NCI-H524 treated with DMSO at 0.1 percent for 48 hours (cell line): ENCODE measurements at regions not wholly inside any gene's neighbourhood (a gene's known extent, or its start where the extent isn't known, plus 50 kb on each side); places are given as distances from the start of the nearest gene placed in this dataset.

Source experiments
- DNase-seq: peaks from one replicate; lab custom pipeline; 2025; lab: John Stamatoyannopoulos, UW

DNA sequence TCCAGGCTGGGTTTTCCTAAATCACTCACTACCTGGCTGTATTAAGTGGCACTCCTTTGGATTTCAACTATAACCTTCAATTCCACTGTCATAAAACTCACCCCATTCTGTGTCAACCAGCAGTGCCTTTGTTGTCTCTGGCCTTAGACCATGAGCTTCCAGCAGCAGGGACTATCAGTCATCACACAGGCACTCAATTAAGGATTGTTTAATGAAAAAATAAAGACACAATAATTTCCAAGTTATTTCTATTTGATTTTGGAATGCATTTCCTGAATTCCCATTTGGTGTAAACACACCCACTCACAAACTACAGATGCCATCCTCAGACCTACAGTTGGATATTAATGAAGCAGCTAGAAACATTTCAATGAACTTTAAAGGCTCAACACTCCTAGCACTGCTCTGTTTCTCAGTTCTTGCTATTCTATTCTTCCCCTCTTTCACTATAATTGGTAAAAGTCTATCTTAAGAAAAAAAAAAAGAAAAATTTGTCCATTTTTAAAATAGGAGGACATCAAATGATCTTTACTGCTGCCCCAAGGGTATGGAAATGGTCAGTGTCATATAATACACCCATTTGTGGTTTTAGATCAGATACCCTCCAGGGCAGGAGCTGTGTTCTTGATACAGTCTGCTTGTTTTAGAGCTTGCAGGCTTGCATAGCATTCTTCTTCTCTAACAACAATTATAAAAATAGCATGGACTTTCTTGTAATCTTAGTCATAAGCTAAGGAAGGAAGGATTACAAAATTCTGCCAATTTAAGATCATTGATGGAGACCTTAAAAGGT, 156.4 kb downstream of the PTGER3 start:
- no peak for DNase-seq

- DNase-seq, result no peak
Measured at GRCh38 chr1:70892140-70892539, 155.5 kb downstream of the PTGER3 start.

DNA sequence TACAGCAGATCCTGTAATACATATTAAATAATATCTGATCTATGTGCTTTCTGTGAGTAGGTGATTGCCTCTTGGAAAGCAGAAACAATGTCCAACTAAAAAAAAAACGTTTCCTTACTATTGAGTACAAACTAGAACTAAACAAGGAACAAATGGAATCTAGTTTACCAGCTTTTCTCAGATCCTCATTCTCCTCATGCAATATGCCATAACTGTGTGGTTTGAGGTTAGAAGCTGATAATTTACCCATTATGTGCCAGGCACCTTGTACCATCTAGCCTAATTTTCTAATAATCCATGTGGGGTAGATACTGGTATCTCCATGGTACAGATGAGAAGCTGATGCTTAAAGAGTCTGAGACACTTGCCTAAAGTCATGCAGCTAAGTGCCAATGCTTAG, 154.7 kb downstream of the PTGER3 start:
- no peak for DNase-seq

- DNase-seq, result no peak
Measured at GRCh38 chr1:70893381-70893780, 154.2 kb downstream of the PTGER3 start.

GRCh38 chr1:70895531-70895930, 152.1 kb downstream of the PTGER3 start:
- DNase-seq, result no peak

- no peak for DNase-seq
Measured at GRCh38 chr1:70896224-70896623, 151.4 kb downstream of the PTGER3 start.

GRCh38 chr1:70897273-70897672, 150.3 kb downstream of the PTGER3 start:
- DNase-seq, result no peak

DNA sequence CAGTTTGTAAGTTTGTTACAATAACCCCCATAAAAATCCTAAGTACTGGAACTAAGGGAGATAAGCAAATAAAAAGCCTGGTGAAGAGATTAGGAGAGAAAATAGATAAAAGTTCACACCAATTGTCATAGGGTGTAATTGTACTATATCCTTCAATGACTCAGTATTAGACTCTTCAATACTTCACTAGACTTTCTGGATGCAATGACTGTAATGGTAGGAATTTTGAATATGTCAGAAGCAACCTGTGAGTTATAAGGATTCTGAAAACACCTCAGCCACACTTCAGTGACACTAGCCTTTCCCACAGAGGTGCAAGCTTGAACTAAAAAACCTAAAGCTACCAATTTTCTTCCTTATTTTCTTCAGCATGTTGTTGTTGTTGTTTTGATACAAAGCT, 147.9 kb downstream of the PTGER3 start:
- DNase-seq, result no peak

DNA sequence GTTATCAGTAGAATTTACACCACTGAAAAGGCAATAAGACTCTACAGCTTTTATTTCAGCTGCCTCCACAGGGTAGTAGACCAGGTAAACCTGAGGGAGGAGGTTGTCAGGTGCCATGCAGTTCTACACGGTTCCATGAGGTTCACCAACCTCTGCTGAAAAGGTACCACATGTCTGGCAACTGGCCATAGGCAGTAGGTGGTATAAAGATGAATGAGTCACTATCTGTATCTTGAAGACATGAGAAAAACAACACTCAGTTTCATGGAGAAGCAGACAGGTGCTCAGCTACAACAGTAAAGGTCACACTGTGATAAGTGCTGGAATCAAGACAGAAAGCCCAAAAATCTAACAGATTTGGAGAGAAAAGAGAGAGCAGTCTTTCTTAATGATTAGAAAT, 145.4 kb downstream of the PTGER3 start:
- DNase-seq, result no peak

- DNase-seq, result no peak
Measured at GRCh38 chr1:70906800-70907199, 140.8 kb downstream of the PTGER3 start.

DNA sequence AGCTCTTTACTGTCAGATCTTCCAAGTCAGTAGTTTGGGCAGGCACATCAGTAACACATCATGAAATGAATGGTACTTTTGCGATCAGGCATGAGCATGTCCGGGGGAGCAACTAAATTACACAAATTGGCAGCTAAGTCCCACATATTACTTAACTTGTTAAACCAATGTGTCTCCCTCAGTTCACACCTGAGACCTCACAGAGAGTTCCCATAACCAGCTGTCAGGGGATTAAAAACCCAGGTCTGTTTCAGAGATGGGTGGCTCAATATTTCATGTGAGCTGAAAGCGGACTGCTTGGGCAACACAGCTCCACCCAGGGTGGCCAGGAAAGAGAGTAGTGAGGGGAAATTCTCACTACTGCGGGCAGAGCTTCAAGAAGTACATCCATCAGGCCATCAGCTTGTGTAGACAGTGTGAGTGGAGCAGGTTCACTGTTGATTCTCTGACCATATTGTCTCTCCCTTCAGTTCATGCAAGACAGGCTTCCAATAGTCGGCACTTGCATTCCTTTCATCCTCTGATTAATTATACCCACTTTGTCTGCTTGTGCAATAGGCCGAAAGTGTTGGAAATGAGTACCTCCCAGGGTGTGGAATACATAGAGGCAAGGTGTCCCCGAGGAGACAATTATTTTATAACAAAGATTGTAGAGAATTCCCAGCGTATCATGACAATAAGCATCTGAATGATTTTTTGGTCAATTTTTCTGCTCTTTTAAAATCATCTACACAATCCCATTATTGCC, 139.9 kb downstream of the PTGER3 start:
- no peak for DNase-seq

- no peak for DNase-seq
Measured at GRCh38 chr1:70909262-70909822, 138.3 kb downstream of the PTGER3 start.

- no peak for DNase-seq
Measured at GRCh38 chr1:70910013-70910412, 137.6 kb downstream of the PTGER3 start.

DNA sequence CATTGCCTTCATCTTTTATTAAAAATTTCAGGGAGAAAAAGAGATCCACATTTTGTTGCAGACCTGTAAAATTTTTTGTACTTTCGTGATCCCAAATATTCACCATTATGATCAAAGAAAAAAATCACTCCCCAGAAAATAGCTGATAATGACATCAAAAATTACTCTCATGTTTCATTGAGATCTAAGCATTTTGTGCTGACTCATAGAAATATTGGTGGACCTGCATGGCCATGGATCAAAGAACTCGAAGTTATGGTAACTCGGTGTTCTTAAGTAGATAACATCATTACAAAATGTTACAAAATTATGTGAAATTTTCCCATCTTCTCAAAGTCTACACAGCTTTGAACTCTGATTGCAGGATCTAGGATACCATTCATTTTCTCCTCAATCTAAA, 135.8 kb downstream of the PTGER3 start:
- no peak for DNase-seq

DNA sequence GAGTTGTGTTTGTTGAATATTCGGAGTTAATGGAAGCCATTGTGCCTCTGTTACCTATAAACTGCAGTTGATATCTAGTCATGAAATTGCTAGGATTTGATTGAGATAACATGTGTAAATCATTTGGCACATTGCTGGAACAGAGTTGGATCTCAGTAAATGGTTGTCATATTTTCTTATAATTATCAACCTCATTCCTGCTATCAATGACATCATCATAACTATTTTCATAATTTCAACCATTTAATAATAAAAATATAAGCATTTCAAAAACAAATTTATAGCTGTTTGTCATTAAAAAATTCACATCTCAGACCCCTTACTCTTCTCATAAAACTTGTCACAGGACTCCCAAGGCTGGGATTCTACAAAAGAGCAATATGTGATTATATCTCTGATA, 133.4 kb downstream of the PTGER3 start:
- no peak for DNase-seq

GRCh38 chr1:70915258-70916033, 132.2 kb downstream of the PTGER3 start:
- DNase-seq, result no peak

DNA sequence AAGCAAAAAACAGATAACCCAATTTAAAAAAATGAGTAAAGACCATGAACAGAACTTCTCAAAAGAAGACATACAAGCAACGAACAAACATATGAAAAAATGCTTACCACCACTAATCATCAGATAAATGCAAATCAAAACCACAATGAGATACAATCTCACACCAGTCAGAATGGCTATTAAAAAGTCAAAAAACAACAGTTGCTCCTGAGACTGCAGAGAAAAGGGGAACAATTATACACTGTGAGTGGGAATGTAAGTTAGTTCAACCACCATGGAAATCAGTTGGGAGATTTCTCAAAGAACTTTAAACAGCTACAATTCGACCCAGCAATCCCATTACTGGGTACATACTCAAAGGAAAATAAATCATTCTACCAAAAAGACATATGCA, 131.6 kb downstream of the PTGER3 start:
- DNase-seq, result no peak

DNA sequence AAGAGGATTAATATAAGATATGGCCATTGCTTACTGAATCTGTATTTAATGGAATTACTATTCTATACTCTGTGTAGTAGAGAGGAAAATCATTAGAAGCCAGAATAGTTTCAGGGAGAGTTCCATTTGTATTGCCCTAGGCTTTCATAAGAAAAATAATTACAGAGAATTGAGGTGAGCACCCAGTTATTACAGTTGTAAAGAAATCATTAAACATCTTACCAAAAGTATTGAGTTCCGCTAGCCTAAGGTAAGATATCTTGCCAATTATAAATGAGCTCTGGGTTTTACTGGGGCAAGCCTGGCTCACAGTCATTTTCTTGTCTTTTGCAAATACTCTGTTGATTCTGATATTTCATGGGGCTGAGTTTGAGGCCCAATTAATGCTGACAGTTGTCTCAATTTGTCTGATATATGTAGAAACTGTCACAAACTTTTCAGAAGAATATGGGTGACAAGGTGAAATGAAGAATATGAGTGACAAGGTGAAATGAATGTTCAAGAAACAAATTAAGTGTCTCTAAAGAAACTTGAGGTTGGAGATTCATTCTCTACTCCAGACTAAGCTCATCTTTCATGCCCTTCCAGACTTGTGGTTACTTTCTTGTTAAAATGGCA, 127.8 kb downstream of the PTGER3 start:
- DNase-seq, result no peak
